ENCODE measurements at regions not wholly inside any gene's neighbourhood (a gene's known extent, or its start where the extent isn't known, plus 50 kb on each side); places are given as distances from the start of the nearest gene placed in this dataset.

GRCh38 chr15:36294359-36294758 lies 285.1 kb upstream of the CDIN1 start:
- no peak overlapping the region for H3K4me2 ChIP-seq
- no peak overlapping the region for H3K4me3 ChIP-seq
- TF ChIP-seq MAFK (IDR thresholded peaks at IDR 0.05; ENCODE audit: partially characterized antibody) (no peak), JUN (IDR thresholded peaks at IDR 0.05) (no peak), MYC (IDR thresholded peaks at IDR 0.05; ENCODE audit: borderline replicate concordance, low read length) (no peak), REST (IDR thresholded peaks at IDR 0.05) (no peak), CBX2 (IDR thresholded peaks at IDR 0.05; ENCODE audit: borderline replicate concordance, low read depth) (no peak), CHD2 (IDR thresholded peaks at IDR 0.05; ENCODE audit: low read length, partially characterized antibody) (no peak), NFE2L2 (conservative IDR thresholded peaks at IDR 0.05; ENCODE audit: low read length) (no peak), HDAC2 (IDR thresholded peaks at IDR 0.05) (no peak), CBX8 (IDR thresholded peaks at IDR 0.05) (no peak), EP300 (IDR thresholded peaks at IDR 0.05) (no peak), RFX5 (IDR thresholded peaks at IDR 0.05) (no peak), BHLHE40 (IDR thresholded peaks at IDR 0.05; ENCODE audit: low read depth, low read length) (no peak), JUNB (IDR thresholded peaks at IDR 0.05) (no peak), POLR2A (IDR thresholded peaks at IDR 0.05; ENCODE audit: low read length) (no peak)
- TF ChIP-seq, protein P1, sequence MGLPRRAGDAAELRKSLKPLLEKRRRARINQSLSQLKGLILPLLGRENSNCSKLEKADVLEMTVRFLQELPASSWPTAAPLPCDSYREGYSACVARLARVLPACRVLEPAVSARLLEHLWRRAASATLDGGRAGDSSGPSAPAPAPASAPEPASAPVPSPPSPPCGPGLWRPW (IDR thresholded peaks at IDR 0.05), result no peak
- no peaks in the 10 kb centered on the region for H3K9me3 ChIP-seq
- ATAC-seq (no peak), FAIRE-seq (no peak), DNase-seq (ENCODE audit: low read depth in 1 of 2, low spot score in 1 of 2) (no peak)
- POLR2A ChIA-PET, result no interaction called here
- no peaks in the 10 kb centered on the region for H3K4me1 ChIP-seq
- no peak overlapping the region for H3K27ac ChIP-seq
- WGBS (ENCODE audit: missing lambda C conversion rate), result 35% methylated on average over 1 of the region's 1 CpG
- CTCF ChIA-PET, result no interaction called here

GRCh38 chr15:36301947-36302346 lies 277.5 kb upstream of the CDIN1 start:
- TF ChIP-seq RARB (CRISPR knock-in tag; IDR thresholded peaks at IDR 0.05), result no peak
- TF ChIP-seq EHMT2 (IDR thresholded peaks at IDR 0.05; ENCODE audit: low read depth), result no peak
- no peak for TF ChIP-seq TP53 (CRISPR knock-in tag; IDR thresholded peaks at IDR 0.05)
- TF ChIP-seq, protein P2, sequence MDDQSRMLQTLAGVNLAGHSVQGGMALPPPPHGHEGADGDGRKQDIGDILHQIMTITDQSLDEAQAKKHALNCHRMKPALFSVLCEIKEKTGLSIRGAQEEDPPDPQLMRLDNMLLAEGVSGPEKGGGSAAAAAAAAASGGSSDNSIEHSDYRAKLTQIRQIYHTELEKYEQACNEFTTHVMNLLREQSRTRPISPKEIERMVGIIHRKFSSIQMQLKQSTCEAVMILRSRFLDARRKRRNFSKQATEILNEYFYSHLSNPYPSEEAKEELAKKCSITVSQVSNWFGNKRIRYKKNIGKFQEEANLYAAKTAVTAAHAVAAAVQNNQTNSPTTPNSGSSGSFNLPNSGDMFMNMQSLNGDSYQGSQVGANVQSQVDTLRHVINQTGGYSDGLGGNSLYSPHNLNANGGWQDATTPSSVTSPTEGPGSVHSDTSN (IDR thresholded peaks at IDR 0.05), result no peak
- no peak for TF ChIP-seq EP300 (IDR thresholded peaks at IDR 0.05)
- no peak for TF ChIP-seq HEYL (CRISPR knock-in tag; IDR thresholded peaks at IDR 0.05)
- TF ChIP-seq CBX2 (IDR thresholded peaks at IDR 0.05; ENCODE audit: borderline replicate concordance, low read depth), result no peak
- TF ChIP-seq USF2 (IDR thresholded peaks at IDR 0.05), result no peak
- FAIRE-seq, result no peak
- no peak for DNase-seq (ENCODE audit: low read depth in 1 of 2, low spot score in 1 of 2)
- no peak for ATAC-seq
- POLR2A ChIA-PET, result interaction anchor here (0.6 to 0.7 kb wide), 2 partner anchors 11 to 66 kb away, joined by 3 to 4 read pairs; no protein-coding TSS in a partner anchor
- H3K4me2 ChIP-seq, result no peak overlapping the region
- CTCF ChIA-PET, result no interaction called here
- H3K9me3 ChIP-seq, result no peaks in the 10 kb centered on the region
- H3K4me1 ChIP-seq, result no peaks in the 10 kb centered on the region
- WGBS (ENCODE audit: missing lambda C conversion rate), result 65% methylated on average over 5 of the region's 5 CpGs
- no peak overlapping the region for H3K4me3 ChIP-seq
- no peak overlapping the region for H3K27ac ChIP-seq

- no peaks in the 10 kb centered on the region for H3K4me1 ChIP-seq
- ChIA-PET CTCF (no interaction called here), POLR2A (interaction anchor here (0.6 kb wide), 1 partner anchor 11 kb away, joined by 4 read pairs; no protein-coding TSS in a partner anchor)
- 56% methylated on average over 1 of the region's 1 CpG for WGBS (ENCODE audit: missing lambda C conversion rate)
- H3K9me3 ChIP-seq, result no peaks in the 10 kb centered on the region; the same call in 2 of the 3 replicates
- no peak overlapping the region for H3K4me3 ChIP-seq
- no peak overlapping the region for H3K27ac ChIP-seq
- ATAC-seq (no peak), FAIRE-seq (no peak), DNase-seq (ENCODE audit: low read depth in 1 of 2, low spot score in 1 of 2) (no peak)
- no peak overlapping the region for H3K4me2 ChIP-seq
- no peak for TF ChIP-seq SMC3 (IDR thresholded peaks at IDR 0.05)
- TF ChIP-seq USF2 (IDR thresholded peaks at IDR 0.05), result no peak
- TF ChIP-seq, protein P2 (IDR thresholded peaks at IDR 0.05), result no peak
- no peak for TF ChIP-seq FOSL2 (IDR thresholded peaks at IDR 0.05)
- TF ChIP-seq FOSL2 (CRISPR knock-in tag; IDR thresholded peaks at IDR 0.05), result no peak
- no peak for TF ChIP-seq TFCP2L1 (CRISPR knock-in tag; IDR thresholded peaks at IDR 0.05)
- TF ChIP-seq EHMT2 (IDR thresholded peaks at IDR 0.05; ENCODE audit: low read depth), result no peak
- no peak for TF ChIP-seq KDM5A (IDR thresholded peaks at IDR 0.05)
- TF ChIP-seq CBX2 (IDR thresholded peaks at IDR 0.05; ENCODE audit: borderline replicate concordance, low read depth), result no peak
- TF ChIP-seq, protein P3, sequence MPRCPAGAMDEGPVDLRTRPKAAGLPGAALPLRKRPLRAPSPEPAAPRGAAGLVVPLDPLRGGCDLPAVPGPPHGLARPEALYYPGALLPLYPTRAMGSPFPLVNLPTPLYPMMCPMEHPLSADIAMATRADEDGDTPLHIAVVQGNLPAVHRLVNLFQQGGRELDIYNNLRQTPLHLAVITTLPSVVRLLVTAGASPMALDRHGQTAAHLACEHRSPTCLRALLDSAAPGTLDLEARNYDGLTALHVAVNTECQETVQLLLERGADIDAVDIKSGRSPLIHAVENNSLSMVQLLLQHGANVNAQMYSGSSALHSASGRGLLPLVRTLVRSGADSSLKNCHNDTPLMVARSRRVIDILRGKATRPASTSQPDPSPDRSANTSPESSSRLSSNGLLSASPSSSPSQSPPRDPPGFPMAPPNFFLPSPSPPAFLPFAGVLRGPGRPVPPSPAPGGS (IDR thresholded peaks at IDR 0.05), result no peak
- TF ChIP-seq JUNB (IDR thresholded peaks at IDR 0.05), result no peak
- TF ChIP-seq NR3C1 (IDR thresholded peaks at IDR 0.05), result no peak
Measured at GRCh38 chr15:36313021-36313420, 266.4 kb upstream of the CDIN1 start.
